PC-9 (cell line): ENCODE measurements at regions not wholly inside any gene's neighbourhood (a gene's known extent, or its start where the extent isn't known, plus 50 kb on each side); places are given as distances from the start of the nearest gene placed in this dataset.
"Not testable (repeated sequence)": the region's sequence is repeated elsewhere in the genome, so short reads cannot be mapped to it uniquely, and the experiment has no call there.

Experiments
- BruUV-seq: library from RNA; stranded (reverse); fragments of 400-500 nt; replicated peaks from 2 replicates; lab custom pipeline; 2021; lab: Mats Ljungman, UMichigan
- CTCF ChIA-PET: fragments of 300-600 bp; sonication (Branson Sonifier 250); formaldehyde crosslinking; loops from one replicate; lab custom pipeline; 2022; ENCODE audit warnings: antibody characterized with exemption; lab: Charles Lee
- POLR2A ChIA-PET: fragments of 300-600 bp; sonication (Branson Sonifier 250); formaldehyde crosslinking; loops from one replicate; lab custom pipeline; 2022; ENCODE audit warnings: antibody characterized with exemption; ENCODE audit not compliant: unreplicated experiment; lab: Charles Lee
- DNase-seq, 2 experiments: peaks; one replicate each; pipeline versions ENCODE4 v3.0.0 to v3.0.0-alpha.2; 2015 to 2022; ENCODE audit warnings: mixed read lengths in 1 of 2
- H2AFZ ChIP-seq: fragments of 200-600 bp; sonication (generic); 2 replicates; pipeline ENCODE4 v1.8.1; 2017; ENCODE audit warnings: antibody characterized with exemption
- H3F3A ChIP-seq: fragments of 200-600 bp; sonication (generic); 2 replicates; pipeline ENCODE4 v1.8.1; 2017; ENCODE audit warnings: antibody characterized with exemption, mild to moderate bottlenecking, low read depth; ENCODE audit not compliant: insufficient read depth
- H3K27ac ChIP-seq: fragments of 200-600 bp; sonication (generic); 2 replicates; pipeline ENCODE4 v1.6.1; 2016; ENCODE audit warnings: mixed run types
- H3K27me3 ChIP-seq: fragments of 200-600 bp; sonication (generic); 2 replicates; pipeline ENCODE4 v1.6.1; 2016; ENCODE audit warnings: low read depth, mixed run types; ENCODE audit not compliant: insufficient read depth
- H3K36me3 ChIP-seq: fragments of 200-600 bp; sonication (generic); 2 replicates; pipeline ENCODE4 v1.6.1; 2016; ENCODE audit warnings: low read depth, mixed run types
- H3K4me1 ChIP-seq: fragments of 200-600 bp; sonication (generic); replicated peaks from 2 replicates; pipeline ENCODE4 v1.6.1; 2016; ENCODE audit warnings: mixed run types; ENCODE audit not compliant: insufficient read depth
- H3K4me2 ChIP-seq: fragments of 200-600 bp; sonication (generic); 2 replicates; pipeline ENCODE4 v1.6.1; 2017; ENCODE audit warnings: mixed run types
- H3K4me3 ChIP-seq: fragments of 200-600 bp; sonication (generic); 2 replicates; pipeline ENCODE4 v1.6.1; 2016; ENCODE audit warnings: mixed run types
- H3K79me2 ChIP-seq: fragments of 200-600 bp; sonication (generic); 2 replicates; pipeline ENCODE4 v1.6.1; 2017; ENCODE audit warnings: low read depth, mixed run types
- H3K9me2 ChIP-seq: fragments of 200-600 bp; sonication (generic); 2 replicates; pipeline ENCODE4 v1.8.1; 2017; ENCODE audit warnings: mild to moderate bottlenecking; ENCODE audit not compliant: insufficient read depth
- H3K9me3 ChIP-seq: fragments of 200-600 bp; sonication (generic); 2 replicates; pipeline ENCODE4 v1.8.1; 2016; ENCODE audit warnings: low read depth; ENCODE audit not compliant: insufficient read depth
- H4K20me1 ChIP-seq: fragments of 200-600 bp; sonication (generic); 2 replicates; pipeline ENCODE4 v1.8.1; 2017; ENCODE audit not compliant: insufficient read depth
- CTCF ChIP-seq: fragments of 200-600 bp; sonication (generic); conservative IDR thresholded peaks from 2 replicates; pipeline ENCODE4 v1.6.1; 2017; ENCODE audit warnings: mixed run types, antibody characterized with exemption, mild to moderate bottlenecking, moderate library complexity
- EZH2 ChIP-seq: fragments of 200-600 bp; sonication (generic); IDR thresholded peaks from 2 replicates; pipeline ENCODE4 v1.8.0; 2017; ENCODE audit warnings: antibody characterized with exemption, low read depth
- intact Hi-C: fragments of 100-400 bp; cut with micrococcal nuclease; formaldehyde crosslinking; loops from one replicate; pipeline ENCODE4 v1.10.0; 2022; ENCODE audit not compliant: unreplicated experiment

GRCh38 chrX:121571333-121571732 lies 523.9 kb downstream of the GLUD2 start:
- POLR2A ChIA-PET, result interaction anchor here (0.6 kb wide), 1 partner anchor 81 kb away, joined by 3 read pairs; no protein-coding TSS in a partner anchor
- CTCF ChIA-PET, result no interaction called here
- BruUV-seq, result no TSS peak
- no peaks in the 10 kb centered on the region for H3K27me3 ChIP-seq
- intact Hi-C loops, result loop anchor here (10.0 kb wide), 1 partner anchor 377 kb away; no protein-coding TSS in a partner anchor
- H3K4me2 ChIP-seq, result no peak overlapping the region
- no peak for DNase-seq
- no peaks in the 10 kb centered on the region for H4K20me1 ChIP-seq
- no peaks in the 10 kb centered on the region for H3K36me3 ChIP-seq
- H2AFZ ChIP-seq, result no peak overlapping the region
- H3K4me3 ChIP-seq, result no peak overlapping the region
- no peaks in the 10 kb centered on the region for H3K9me3 ChIP-seq
- no peaks in the 10 kb centered on the region; the same call in 1 of the 2 replicates for H3F3A ChIP-seq
- no peaks in the 10 kb centered on the region for H3K9me2 ChIP-seq
- H3K4me1 ChIP-seq, result no peaks in the 10 kb centered on the region
- H3K79me2 ChIP-seq, result no peaks in the 10 kb centered on the region
- TF ChIP-seq EZH2 (no peak), CTCF (no peak)
- no peak overlapping the region for H3K27ac ChIP-seq

GRCh38 chrX:121574384-121574783 lies 527.0 kb downstream of the GLUD2 start:
- H3K79me2 ChIP-seq, H3K27ac ChIP-seq, BruUV-seq, H3K4me2 ChIP-seq, H3K9me3 ChIP-seq, H3F3A ChIP-seq, H4K20me1 ChIP-seq, POLR2A ChIA-PET, CTCF ChIA-PET, H3K4me3 ChIP-seq, H3K36me3 ChIP-seq, H3K27me3 ChIP-seq, H3K9me2 ChIP-seq, DNase-seq, H2AFZ ChIP-seq, H3K4me1 ChIP-seq: not testable (repeated sequence)
- intact Hi-C loops, result loop anchor here (10.0 kb wide), 1 partner anchor 380 kb away; no protein-coding TSS in a partner anchor

- H3K4me1 ChIP-seq, result no peaks in the 10 kb centered on the region
- BruUV-seq, result no TSS peak
- H3K36me3 ChIP-seq, result no peaks in the 10 kb centered on the region
- no peak overlapping the region for H3K4me2 ChIP-seq
- H4K20me1 ChIP-seq, result no peaks in the 10 kb centered on the region
- TF ChIP-seq EZH2 (no peak), CTCF (peak; percentile 67)
- ChIA-PET CTCF (interaction anchor here (0.6 kb wide), 2 partner anchors 464 to 952 kb away, joined by 7 to 8 read pairs; no protein-coding TSS in a partner anchor), POLR2A (no interaction called here)
- H3K27me3 ChIP-seq, result no peaks in the 10 kb centered on the region
- no peak overlapping the region for H3K4me3 ChIP-seq
- no peaks in the 10 kb centered on the region for H3K9me2 ChIP-seq
- intact Hi-C loops, result loop anchor here (2.0 to 10.0 kb wide), 4 partner anchors 270 to 1082 kb away; no protein-coding TSS in a partner anchor
- H3K79me2 ChIP-seq, result no peaks in the 10 kb centered on the region
- peak in 1 of 2 experiments; percentile 14 for DNase-seq
- H2AFZ ChIP-seq, result no peak overlapping the region
- H3K9me3 ChIP-seq, result no peaks in the 10 kb centered on the region
- no peaks in the 10 kb centered on the region; the same call in 1 of the 2 replicates for H3F3A ChIP-seq
- H3K27ac ChIP-seq, result no peak overlapping the region
Observed at GRCh38 chrX:121579016-121579760, 531.8 kb downstream of the GLUD2 start.
